ENCODE measurements at regions not wholly inside any gene's neighbourhood (a gene's known extent, or its start where the extent isn't known, plus 50 kb on each side); places are given as distances from the start of the nearest gene placed in this dataset.

DNA sequence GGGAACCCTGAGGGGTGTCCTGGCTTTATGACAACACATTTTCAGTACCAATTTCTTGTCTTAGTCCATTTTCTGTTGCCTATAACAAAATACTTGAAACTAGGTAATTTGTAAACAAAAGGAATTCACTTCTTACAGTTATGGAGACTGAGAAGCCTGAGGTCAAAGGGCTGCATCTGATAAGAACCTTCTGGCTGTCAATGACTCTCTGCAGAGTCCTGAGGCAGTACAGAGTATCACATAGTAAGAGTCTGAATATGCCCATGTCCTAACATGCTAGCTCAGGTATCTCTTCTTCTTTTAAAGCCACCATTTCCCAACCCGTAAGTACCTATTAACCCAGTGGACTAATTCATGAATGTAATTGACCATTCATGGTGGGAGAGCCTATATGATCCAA is 1458.6 kb upstream of the EYS start:
- intact Hi-C loops (cut with micrococcal nuclease) = no loop called here

DNA sequence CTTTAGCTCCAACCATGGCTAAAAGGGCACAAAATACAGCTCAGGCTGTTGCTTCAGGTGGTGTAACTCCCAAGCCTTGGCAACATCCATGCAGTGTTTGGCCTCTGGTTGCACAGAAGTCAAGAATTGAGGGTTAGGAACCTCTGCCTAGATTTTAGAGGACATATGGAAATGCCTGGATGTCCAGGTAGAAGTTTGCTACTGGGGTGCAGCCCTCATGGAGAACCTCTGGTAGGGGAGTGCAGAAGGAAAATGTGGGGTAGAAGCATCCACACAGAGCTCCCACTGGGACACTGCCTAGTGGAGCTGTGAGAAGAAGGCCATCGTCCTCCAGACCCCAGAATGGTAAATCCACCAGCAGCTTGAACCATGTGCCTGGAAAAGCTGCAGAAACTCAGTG is 1453.8 kb upstream of the EYS start:
- H3K79me2 ChIP-seq (ENCODE audit: low read length) = no peaks in the 10 kb centered on the region
- ATAC-seq (no peak), DNase-seq (no peak)
- H3K9me2 ChIP-seq (replicated peaks; ENCODE audit: low read length) = no peaks in the 10 kb centered on the region
- H4K20me1 ChIP-seq (ENCODE audit: low read length) = no peaks in the 10 kb centered on the region
- no peaks in the 10 kb centered on the region for H3K9me3 ChIP-seq (ENCODE audit: low read length)
- no peak overlapping the region for H3K27ac ChIP-seq (ENCODE audit: low read length)
- H3K36me3 ChIP-seq (ENCODE audit: low read depth, low read length) = no peaks in the 10 kb centered on the region
- intact Hi-C loops (cut with micrococcal nuclease) = no loop called here
- TF ChIP-seq, protein P1, sequence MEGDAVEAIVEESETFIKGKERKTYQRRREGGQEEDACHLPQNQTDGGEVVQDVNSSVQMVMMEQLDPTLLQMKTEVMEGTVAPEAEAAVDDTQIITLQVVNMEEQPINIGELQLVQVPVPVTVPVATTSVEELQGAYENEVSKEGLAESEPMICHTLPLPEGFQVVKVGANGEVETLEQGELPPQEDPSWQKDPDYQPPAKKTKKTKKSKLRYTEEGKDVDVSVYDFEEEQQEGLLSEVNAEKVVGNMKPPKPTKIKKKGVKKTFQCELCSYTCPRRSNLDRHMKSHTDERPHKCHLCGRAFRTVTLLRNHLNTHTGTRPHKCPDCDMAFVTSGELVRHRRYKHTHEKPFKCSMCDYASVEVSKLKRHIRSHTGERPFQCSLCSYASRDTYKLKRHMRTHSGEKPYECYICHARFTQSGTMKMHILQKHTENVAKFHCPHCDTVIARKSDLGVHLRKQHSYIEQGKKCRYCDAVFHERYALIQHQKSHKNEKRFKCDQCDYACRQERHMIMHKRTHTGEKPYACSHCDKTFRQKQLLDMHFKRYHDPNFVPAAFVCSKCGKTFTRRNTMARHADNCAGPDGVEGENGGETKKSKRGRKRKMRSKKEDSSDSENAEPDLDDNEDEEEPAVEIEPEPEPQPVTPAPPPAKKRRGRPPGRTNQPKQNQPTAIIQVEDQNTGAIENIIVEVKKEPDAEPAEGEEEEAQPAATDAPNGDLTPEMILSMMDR (conservative IDR thresholded peaks at IDR 0.05; ENCODE audit: low read depth, low read length) = no peak
- no peak for TF ChIP-seq EZH2phosphoT487 (IDR thresholded peaks at IDR 0.05; ENCODE audit: borderline replicate concordance, low read length)
- TF ChIP-seq EZH2 (IDR thresholded peaks at IDR 0.05; ENCODE audit: low read length, unreplicated experiment) = no peak
- H3K27me3 ChIP-seq (ENCODE audit: low read length) = no peaks in the 10 kb centered on the region
- H3K4me3 ChIP-seq (ENCODE audit: low read length) = no peak overlapping the region
- ChIA-PET CTCF (no interaction called here), POLR2A (ENCODE audit: unreplicated experiment) (no interaction called here)
- no TSS peak for BruUV-seq (replicated peaks)
- H3F3A ChIP-seq (ENCODE audit: low read length, unreplicated experiment) = no peaks in the 10 kb centered on the region
- no peak overlapping the region for H3K9ac ChIP-seq (ENCODE audit: low read length)
- no peak overlapping the region for H3K4me2 ChIP-seq (ENCODE audit: low read length)
- no peaks in the 10 kb centered on the region for H3K4me1 ChIP-seq (ENCODE audit: insufficient read depth, low read length)
- no peak overlapping the region for H2AFZ ChIP-seq (ENCODE audit: low read length)

More for the DNA sequence above, 1458.6 kb upstream of the EYS start:
- BruUV-seq (replicated peaks) = no TSS peak
- ChIA-PET POLR2A (ENCODE audit: unreplicated experiment) (no interaction called here), CTCF (no interaction called here)
- Histone ChIP-seq H3K4me2 (ENCODE audit: low read length) (no peak overlapping the region), H4K20me1 (ENCODE audit: low read length) (no peaks in the 10 kb centered on the region), H3K9me2 (replicated peaks; ENCODE audit: low read length) (no peaks in the 10 kb centered on the region), H3K27me3 (ENCODE audit: low read length) (no peaks in the 10 kb centered on the region), H3K4me1 (ENCODE audit: insufficient read depth, low read length) (no peaks in the 10 kb centered on the region), H2AFZ (ENCODE audit: low read length) (no peak overlapping the region), H3K9ac (ENCODE audit: low read length) (no peak overlapping the region), H3K79me2 (ENCODE audit: low read length) (no peaks in the 10 kb centered on the region), H3F3A (ENCODE audit: low read length, unreplicated experiment) (no peaks in the 10 kb centered on the region), H3K4me3 (ENCODE audit: low read length) (no peak overlapping the region), H3K9me3 (ENCODE audit: low read length) (no peaks in the 10 kb centered on the region), H3K36me3 (ENCODE audit: low read depth, low read length) (no peaks in the 10 kb centered on the region), H3K27ac (ENCODE audit: low read length) (no peak overlapping the region)
- no peak for TF ChIP-seq EZH2 (IDR thresholded peaks at IDR 0.05; ENCODE audit: low read length, unreplicated experiment)
- TF ChIP-seq EZH2phosphoT487 (IDR thresholded peaks at IDR 0.05; ENCODE audit: borderline replicate concordance, low read length) = no peak
- TF ChIP-seq, protein P1 (conservative IDR thresholded peaks at IDR 0.05; ENCODE audit: low read depth, low read length) = no peak
- no peak for DNase-seq
- ATAC-seq = no peak

DNA sequence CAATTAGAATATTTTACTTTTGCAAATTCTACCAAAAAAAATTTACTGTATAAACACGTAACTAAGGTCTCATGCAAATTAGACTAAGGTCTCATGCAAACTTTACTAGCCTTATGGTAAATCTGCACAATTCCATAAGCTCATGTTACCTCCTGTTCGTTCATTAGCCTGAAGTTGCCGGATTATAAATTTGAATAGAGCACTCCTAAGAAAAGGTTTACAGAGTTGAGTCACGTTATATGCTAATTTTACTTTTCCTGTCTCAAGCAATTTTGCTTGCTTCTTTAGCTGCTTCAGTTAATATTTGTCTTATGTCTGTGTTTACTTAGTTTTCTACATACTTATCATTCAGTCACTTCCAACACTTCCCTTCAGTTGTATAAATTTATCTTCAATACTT is 1434.0 kb upstream of the EYS start:
- BruUV-seq (replicated peaks) = no TSS peak
- H3K9me3 ChIP-seq (ENCODE audit: low read length) = no peaks in the 10 kb centered on the region

More for the DNA sequence above, 1434.0 kb upstream of the EYS start:
- Histone ChIP-seq H3K36me3 (ENCODE audit: low read depth, low read length) (no peaks in the 10 kb centered on the region), H3K79me2 (ENCODE audit: low read length) (no peaks in the 10 kb centered on the region), H3K27ac (ENCODE audit: low read length) (no peak overlapping the region), H3K9me2 (replicated peaks; ENCODE audit: low read length) (no peaks in the 10 kb centered on the region), H3K27me3 (ENCODE audit: low read length) (no peaks in the 10 kb centered on the region), H2AFZ (ENCODE audit: low read length) (no peak overlapping the region), H3K9ac (ENCODE audit: low read length) (no peak overlapping the region), H4K20me1 (ENCODE audit: low read length) (no peaks in the 10 kb centered on the region), H3K4me3 (ENCODE audit: low read length) (no peak overlapping the region), H3K4me1 (ENCODE audit: insufficient read depth, low read length) (no peaks in the 10 kb centered on the region), H3F3A (ENCODE audit: low read length, unreplicated experiment) (no peaks in the 10 kb centered on the region), H3K4me2 (ENCODE audit: low read length) (no peak overlapping the region)
- POLR2A ChIA-PET (ENCODE audit: unreplicated experiment) = no interaction called here
- intact Hi-C loops (cut with micrococcal nuclease) = no loop called here
- DNase-seq = peak; percentile 14
- TF ChIP-seq EZH2phosphoT487 (IDR thresholded peaks at IDR 0.05; ENCODE audit: borderline replicate concordance, low read length) (no peak), EZH2 (IDR thresholded peaks at IDR 0.05; ENCODE audit: low read length, unreplicated experiment) (no peak)
- TF ChIP-seq, protein P1 (conservative IDR thresholded peaks at IDR 0.05; ENCODE audit: low read depth, low read length) = no peak
- CTCF ChIA-PET = no interaction called here
- ATAC-seq = peak; percentile 63
